Smooth muscle cell (in vitro differentiated cells): ENCODE measurements at regions not wholly inside any gene's neighbourhood (a gene's known extent, or its start where the extent isn't known, plus 50 kb on each side); places are given as distances from the start of the nearest gene placed in this dataset.

Source experiments
- DNase-seq: peaks from one replicate; lab custom pipeline; 2025; ENCODE audit not compliant: unreplicated experiment; lab: John Stamatoyannopoulos, UW
- H2AFZ ChIP-seq: fragments of 200-600 bp; sonication (generic); 2 replicates; pipeline ENCODE4 v1.6.0; 2016; ENCODE audit warnings: antibody characterized with exemption, low read depth, mild to moderate bottlenecking
- H3F3A ChIP-seq: fragments of 200-600 bp; sonication (generic); 2 replicates; pipeline ENCODE4 v1.6.0; 2017; ENCODE audit warnings: antibody characterized with exemption, low read depth
- H3K27ac ChIP-seq: fragments of 200-600 bp; sonication (generic); 2 replicates; pipeline ENCODE4 v1.5.1; 2016; ENCODE audit warnings: low read depth, mild to moderate bottlenecking
- H3K27me3 ChIP-seq: fragments of 200-600 bp; sonication (generic); 2 replicates; pipeline ENCODE4 v1.6.1; 2016; ENCODE audit warnings: low read depth, mild to moderate bottlenecking
- H3K36me3 ChIP-seq: fragments of 200-600 bp; sonication (generic); 2 replicates; pipeline ENCODE4 v1.5.1; 2016; ENCODE audit warnings: low read depth
- H3K4me1 ChIP-seq: fragments of 200-600 bp; sonication (generic); 2 replicates; pipeline ENCODE4 v1.5.1; 2016; ENCODE audit warnings: low read depth
- H3K4me2 ChIP-seq: fragments of 200-600 bp; sonication (generic); 2 replicates; pipeline ENCODE4 v1.6.0; 2016; ENCODE audit warnings: mild to moderate bottlenecking
- H3K4me3 ChIP-seq: fragments of 200-600 bp; sonication (generic); 2 replicates; pipeline ENCODE4 v1.5.1; 2016; ENCODE audit warnings: mild to moderate bottlenecking
- H3K79me2 ChIP-seq: fragments of 200-600 bp; sonication (generic); 2 replicates; pipeline ENCODE4 v1.6.0; 2016; ENCODE audit warnings: low read depth, mild to moderate bottlenecking
- H3K9ac ChIP-seq: fragments of 200-600 bp; sonication (generic); 2 replicates; pipeline ENCODE4 v1.6.0; 2016; ENCODE audit warnings: low read depth
- H3K9me3 ChIP-seq: fragments of 200-600 bp; sonication (generic); replicated peaks from 2 replicates; pipeline ENCODE4 v1.5.1; 2016; ENCODE audit warnings: low read depth
- H4K20me1 ChIP-seq: fragments of 200-600 bp; sonication (generic); 2 replicates; pipeline ENCODE4 v1.6.0; 2016; ENCODE audit warnings: low read depth
- WGBS: methylation state at CpG from one replicate; pipeline ENCODE4 v1.1.7; 2016; ENCODE audit warnings: low lambda C conversion rate; 5-methylcytosine and 5-hydroxymethylcytosine counted together
- TF ChIP-seq, protein P1 (sequence below): fragments of 200-600 bp; sonication (generic); IDR thresholded peaks from 2 replicates; pipeline ENCODE4 v1.5.1; 2017; ENCODE audit warnings: borderline replicate concordance, mild to moderate bottlenecking, antibody characterized with exemption; ENCODE audit not compliant: insufficient read depth, poor library complexity, severe bottlenecking

DNA sequence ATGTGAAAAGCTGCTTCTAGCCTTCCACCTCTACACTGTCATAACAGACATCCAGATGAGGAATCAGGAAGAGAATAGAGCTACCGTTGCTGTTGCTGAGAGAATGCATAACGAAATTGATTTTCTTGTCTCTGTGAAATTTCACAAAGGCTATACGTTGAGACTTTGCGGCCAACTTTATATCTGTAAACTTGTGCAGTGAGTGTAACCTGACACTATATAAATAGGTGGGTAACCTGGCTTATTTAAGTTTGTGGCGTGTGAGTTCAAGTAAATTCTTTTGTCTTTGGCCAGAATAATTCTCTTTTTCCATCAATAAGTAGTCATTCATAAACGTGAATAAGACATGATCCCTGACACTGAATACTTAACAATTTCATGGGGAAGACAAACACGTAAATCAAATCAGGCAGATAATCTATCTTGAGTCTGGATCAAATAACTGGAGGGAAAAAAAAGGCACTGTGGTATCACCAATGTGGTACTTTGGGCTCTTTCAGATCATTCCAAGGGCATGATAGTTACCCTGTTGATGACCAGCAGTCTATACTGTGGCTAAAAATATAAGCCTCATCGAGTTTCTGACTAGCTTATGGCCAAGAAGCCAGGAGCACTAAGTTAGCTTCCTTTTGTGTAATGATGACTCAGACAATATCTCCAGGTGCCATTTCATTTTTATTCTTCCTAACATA is 98.2 kb upstream of the RASA1 start:
- Histone ChIP-seq H4K20me1 (no peaks in the 10 kb centered on the region), H2AFZ (no peak overlapping the region), H3K4me1 (no peaks in the 10 kb centered on the region), H3F3A (no peaks in the 10 kb centered on the region), H3K36me3 (no peaks in the 10 kb centered on the region), H3K4me2 (no peak overlapping the region), H3K9ac (no peak overlapping the region), H3K79me2 (no peaks in the 10 kb centered on the region), H3K27me3 (no peaks in the 10 kb centered on the region), H3K9me3 (no peaks in the 10 kb centered on the region), H3K4me3 (no peak overlapping the region), H3K27ac (no peak overlapping the region)
- DNase-seq = no peak
- TF ChIP-seq, protein P1, sequence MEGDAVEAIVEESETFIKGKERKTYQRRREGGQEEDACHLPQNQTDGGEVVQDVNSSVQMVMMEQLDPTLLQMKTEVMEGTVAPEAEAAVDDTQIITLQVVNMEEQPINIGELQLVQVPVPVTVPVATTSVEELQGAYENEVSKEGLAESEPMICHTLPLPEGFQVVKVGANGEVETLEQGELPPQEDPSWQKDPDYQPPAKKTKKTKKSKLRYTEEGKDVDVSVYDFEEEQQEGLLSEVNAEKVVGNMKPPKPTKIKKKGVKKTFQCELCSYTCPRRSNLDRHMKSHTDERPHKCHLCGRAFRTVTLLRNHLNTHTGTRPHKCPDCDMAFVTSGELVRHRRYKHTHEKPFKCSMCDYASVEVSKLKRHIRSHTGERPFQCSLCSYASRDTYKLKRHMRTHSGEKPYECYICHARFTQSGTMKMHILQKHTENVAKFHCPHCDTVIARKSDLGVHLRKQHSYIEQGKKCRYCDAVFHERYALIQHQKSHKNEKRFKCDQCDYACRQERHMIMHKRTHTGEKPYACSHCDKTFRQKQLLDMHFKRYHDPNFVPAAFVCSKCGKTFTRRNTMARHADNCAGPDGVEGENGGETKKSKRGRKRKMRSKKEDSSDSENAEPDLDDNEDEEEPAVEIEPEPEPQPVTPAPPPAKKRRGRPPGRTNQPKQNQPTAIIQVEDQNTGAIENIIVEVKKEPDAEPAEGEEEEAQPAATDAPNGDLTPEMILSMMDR = no peak
- WGBS = 74% methylated on average over 8 of the region's 8 CpGs

DNA sequence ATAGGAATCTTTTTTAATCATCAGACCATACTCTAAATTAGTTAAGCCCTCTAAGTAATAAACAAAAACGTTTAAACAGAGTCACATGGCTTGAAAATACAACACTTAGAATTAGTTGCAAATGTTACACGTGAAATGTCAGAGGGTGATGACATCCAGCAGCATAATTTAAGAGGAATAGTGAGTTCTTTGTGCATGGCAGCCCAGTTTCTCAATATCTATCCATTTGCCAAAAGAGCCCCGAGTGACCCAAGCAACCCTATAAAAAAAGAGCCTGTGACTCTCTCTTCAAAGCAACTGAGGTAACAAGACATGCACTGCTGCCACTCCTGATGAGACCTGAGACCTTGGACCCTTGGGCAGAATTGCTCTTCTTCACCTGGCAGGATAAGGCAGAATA is 96.9 kb upstream of the RASA1 start:
- no peak overlapping the region for H3K27ac ChIP-seq
- H3K9me3 ChIP-seq = no peaks in the 10 kb centered on the region
- H3F3A ChIP-seq = no peaks in the 10 kb centered on the region
- H3K4me3 ChIP-seq = no peak overlapping the region
- no peaks in the 10 kb centered on the region for H3K79me2 ChIP-seq
- H2AFZ ChIP-seq = no peak overlapping the region
- H3K27me3 ChIP-seq = no peaks in the 10 kb centered on the region
- no peaks in the 10 kb centered on the region for H3K4me1 ChIP-seq
- TF ChIP-seq, protein P1 = no peak
- H3K4me2 ChIP-seq = no peak overlapping the region
- no peaks in the 10 kb centered on the region for H3K36me3 ChIP-seq
- H3K9ac ChIP-seq = no peak overlapping the region
- 80% methylated on average over 3 of the region's 3 CpGs for WGBS
- DNase-seq = no peak
- no peaks in the 10 kb centered on the region for H4K20me1 ChIP-seq

DNA sequence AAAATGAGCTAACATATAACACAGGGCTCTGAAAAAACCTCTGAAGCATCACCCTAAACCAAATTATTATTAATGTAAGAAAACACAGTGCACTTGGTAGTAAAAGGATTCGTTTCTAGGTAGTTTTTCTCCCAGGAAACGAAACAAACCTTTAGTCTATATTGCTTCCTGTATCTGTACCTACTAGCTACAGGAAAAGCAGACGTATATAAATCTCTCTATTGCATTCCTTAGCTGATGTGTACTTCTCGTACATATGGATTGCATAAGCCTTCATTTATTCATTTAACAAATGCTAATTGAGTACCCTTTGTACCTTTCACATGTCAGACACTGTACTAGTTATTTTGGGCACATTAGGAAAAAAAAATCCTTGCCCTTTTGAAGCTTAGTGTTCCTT is 85.0 kb upstream of the RASA1 start:
- H4K20me1 ChIP-seq = no peaks in the 10 kb centered on the region
- H3K36me3 ChIP-seq = no peaks in the 10 kb centered on the region
- no peak overlapping the region for H3K9ac ChIP-seq
- TF ChIP-seq, protein P1 = no peak
- H3K4me2 ChIP-seq = no peak overlapping the region
- no peaks in the 10 kb centered on the region for H3F3A ChIP-seq
- 79% methylated on average over 4 of the region's 4 CpGs for WGBS
- H3K27me3 ChIP-seq = peaks cover 9% of the 10 kb centered on the region
- H3K27ac ChIP-seq = no peak overlapping the region
- H3K79me2 ChIP-seq = no peaks in the 10 kb centered on the region
- no peak overlapping the region for H3K4me3 ChIP-seq
- no peak for DNase-seq
- peak overlapping the region; percentile 33 for H2AFZ ChIP-seq
- H3K9me3 ChIP-seq = no peaks in the 10 kb centered on the region
- no peaks in the 10 kb centered on the region for H3K4me1 ChIP-seq

DNA sequence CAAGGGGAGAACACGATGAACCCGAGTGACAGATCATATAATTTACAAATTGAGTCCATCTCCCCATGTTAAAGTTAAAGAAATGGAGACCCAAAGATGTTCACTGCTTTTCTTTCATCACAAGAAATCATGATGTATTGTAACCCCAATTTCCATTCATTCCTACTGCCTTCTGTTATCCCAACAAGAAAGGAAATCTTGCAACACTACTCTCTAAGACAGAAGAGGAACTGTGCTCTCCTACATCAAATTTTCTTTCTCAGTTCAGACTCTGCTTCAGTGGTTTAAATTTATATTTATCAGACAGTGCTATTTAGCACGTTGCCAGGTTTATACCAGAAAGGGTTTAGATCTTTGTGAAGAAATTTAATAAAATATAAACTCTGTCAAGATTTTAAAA is 83.8 kb upstream of the RASA1 start:
- Histone ChIP-seq H3K79me2 (no peaks in the 10 kb centered on the region), H4K20me1 (no peaks in the 10 kb centered on the region), H3K4me2 (no peak overlapping the region), H3F3A (no peaks in the 10 kb centered on the region), H3K27me3 (peaks cover 9% of the 10 kb centered on the region), H3K9me3 (no peaks in the 10 kb centered on the region), H3K9ac (no peak overlapping the region), H2AFZ (no peak overlapping the region), H3K4me1 (no peaks in the 10 kb centered on the region), H3K36me3 (no peaks in the 10 kb centered on the region), H3K4me3 (no peak overlapping the region), H3K27ac (no peak overlapping the region)
- TF ChIP-seq, protein P1 = no peak
- 87% methylated on average over 3 of the region's 3 CpGs for WGBS
- DNase-seq = no peak
